ENCODE measurements at regions not wholly inside any gene's neighbourhood (a gene's known extent, or its start where the extent isn't known, plus 50 kb on each side); places are given as distances from the start of the nearest gene placed in this dataset.

DNA sequence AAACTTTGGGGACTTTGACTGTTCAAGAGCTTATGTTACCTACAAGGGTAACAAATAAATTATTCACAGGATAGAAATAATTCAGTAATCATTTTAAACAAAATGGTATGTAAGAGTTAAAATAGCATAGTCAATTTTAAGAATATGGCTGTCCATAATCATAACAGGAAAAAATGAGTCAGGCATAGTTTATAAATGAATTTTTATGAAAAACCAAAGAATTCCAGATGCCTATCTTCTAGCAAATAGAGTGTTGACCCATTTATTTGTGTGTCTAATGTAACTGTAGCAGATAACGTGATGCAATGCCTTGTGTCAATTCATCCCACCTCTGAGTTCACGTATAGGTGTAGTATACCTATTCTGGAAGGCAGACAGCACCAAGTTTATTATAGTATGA, 169.7 kb upstream of the CDH9 start:
- H3K36me3 ChIP-seq: no peaks in the 10 kb centered on the region
- H3K4me1 ChIP-seq: no peaks in the 10 kb centered on the region
- no peak for TF ChIP-seq POLR2A (IDR thresholded peaks at IDR 0.05)
- no peak for TF ChIP-seq POLR2AphosphoS5 (IDR thresholded peaks at IDR 0.05)
- TF ChIP-seq, protein P1, sequence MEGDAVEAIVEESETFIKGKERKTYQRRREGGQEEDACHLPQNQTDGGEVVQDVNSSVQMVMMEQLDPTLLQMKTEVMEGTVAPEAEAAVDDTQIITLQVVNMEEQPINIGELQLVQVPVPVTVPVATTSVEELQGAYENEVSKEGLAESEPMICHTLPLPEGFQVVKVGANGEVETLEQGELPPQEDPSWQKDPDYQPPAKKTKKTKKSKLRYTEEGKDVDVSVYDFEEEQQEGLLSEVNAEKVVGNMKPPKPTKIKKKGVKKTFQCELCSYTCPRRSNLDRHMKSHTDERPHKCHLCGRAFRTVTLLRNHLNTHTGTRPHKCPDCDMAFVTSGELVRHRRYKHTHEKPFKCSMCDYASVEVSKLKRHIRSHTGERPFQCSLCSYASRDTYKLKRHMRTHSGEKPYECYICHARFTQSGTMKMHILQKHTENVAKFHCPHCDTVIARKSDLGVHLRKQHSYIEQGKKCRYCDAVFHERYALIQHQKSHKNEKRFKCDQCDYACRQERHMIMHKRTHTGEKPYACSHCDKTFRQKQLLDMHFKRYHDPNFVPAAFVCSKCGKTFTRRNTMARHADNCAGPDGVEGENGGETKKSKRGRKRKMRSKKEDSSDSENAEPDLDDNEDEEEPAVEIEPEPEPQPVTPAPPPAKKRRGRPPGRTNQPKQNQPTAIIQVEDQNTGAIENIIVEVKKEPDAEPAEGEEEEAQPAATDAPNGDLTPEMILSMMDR (IDR thresholded peaks at IDR 0.05): no peak
- no peak for TF ChIP-seq EP300 (IDR thresholded peaks at IDR 0.05; ENCODE audit: low read depth)
- no peak overlapping the region for H3K27ac ChIP-seq
- no peak overlapping the region for H3K4me3 ChIP-seq
- DNase-seq: no peak
- in situ Hi-C loops (cut with MboI; ENCODE audit: low pct_ligation_motif_present in 1 of 4, low pct_unique_long_range_greater_than_20kb in 1 of 4, low sequenced_read_pairs in 3 of 4) (no loop called here), intact Hi-C loops (cut with DNase I; ENCODE audit: low total_unique reads) (no loop called here)
- WGBS, 2 donors (ENCODE audit: low coverage in 1 of 2): 43 to 81% methylated on average over 1 to 2 of the region's 2 CpGs
- H3K9me3 ChIP-seq: peaks cover 0 to 9% of the 10 kb centered on the region in 2 donors
- no peaks in the 10 kb centered on the region for H3K27me3 ChIP-seq

DNA sequence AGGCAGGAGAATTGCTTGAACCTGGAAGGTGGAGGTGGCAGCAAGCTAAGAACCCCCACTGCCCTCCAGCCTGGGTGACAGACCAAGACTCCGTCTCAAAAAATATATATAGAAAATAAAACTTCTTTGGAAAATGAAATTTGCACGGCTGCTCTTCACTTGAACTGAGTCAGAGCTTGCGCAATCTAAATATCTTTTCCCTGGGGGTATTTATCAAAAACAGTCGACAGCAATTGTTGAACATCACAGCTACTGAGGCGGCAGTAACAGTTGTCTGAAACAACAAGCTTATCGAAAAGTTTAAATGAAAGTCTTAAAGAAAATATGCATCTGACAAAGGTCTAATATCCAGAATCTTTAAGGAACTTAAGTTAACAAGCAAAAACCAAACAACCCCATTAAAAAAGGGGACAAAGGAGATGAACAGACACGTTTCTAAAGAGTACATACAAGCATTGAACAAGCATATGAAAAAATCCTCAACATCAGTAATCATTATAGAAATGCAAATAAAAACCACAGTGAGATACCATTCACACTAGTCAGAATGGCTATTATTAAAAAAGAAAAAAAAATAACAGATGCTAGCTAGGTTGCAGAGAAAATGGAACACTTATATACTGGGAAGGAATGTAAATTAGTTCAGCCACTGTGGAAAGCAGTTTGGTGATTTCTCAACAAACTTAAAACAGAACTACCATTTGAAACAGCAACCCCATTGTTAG, 153.6 kb upstream of the CDH9 start:
- no peaks in the 10 kb centered on the region for H3K27me3 ChIP-seq
- no peaks in the 10 kb centered on the region for H3K4me1 ChIP-seq
- no peaks in the 10 kb centered on the region for H3K36me3 ChIP-seq
- in situ Hi-C loops (cut with MboI; ENCODE audit: low pct_ligation_motif_present in 1 of 4, low pct_unique_long_range_greater_than_20kb in 1 of 4, low sequenced_read_pairs in 3 of 4) (no loop called here), intact Hi-C loops (cut with DNase I; ENCODE audit: low total_unique reads) (no loop called here)
- H3K4me3 ChIP-seq: no peak overlapping the region
- TF ChIP-seq, protein P1 (IDR thresholded peaks at IDR 0.05): no peak
- TF ChIP-seq EP300 (IDR thresholded peaks at IDR 0.05; ENCODE audit: low read depth) (no peak), POLR2AphosphoS5 (IDR thresholded peaks at IDR 0.05) (no peak), POLR2A (IDR thresholded peaks at IDR 0.05) (no peak)
- no peak for DNase-seq
- H3K9me3 ChIP-seq: peaks cover 7 to 8% of the 10 kb centered on the region in 2 donors
- no peak overlapping the region for H3K27ac ChIP-seq
- WGBS, 2 donors (ENCODE audit: low coverage in 1 of 2): 84 to 85% methylated on average over 6 to 7 of the region's 7 CpGs

DNA sequence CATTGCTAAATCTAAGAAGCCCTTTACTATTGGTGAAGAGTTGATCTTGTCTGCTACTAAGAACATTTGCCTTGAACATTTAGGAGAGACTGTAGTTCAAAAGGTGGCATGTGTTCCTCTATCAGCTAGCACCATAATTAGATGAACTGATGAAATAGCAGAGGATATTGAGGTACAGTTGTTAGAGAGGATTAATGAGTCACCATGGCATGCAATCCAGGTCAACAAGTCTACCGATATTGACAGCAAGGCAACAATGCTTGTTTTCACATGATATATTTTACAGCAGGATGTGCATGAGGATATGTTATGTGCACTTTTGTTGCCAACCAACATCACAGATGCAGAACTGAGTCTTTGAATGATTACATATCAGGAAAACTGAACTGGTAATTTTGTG, 134.3 kb upstream of the CDH9 start:
- Histone ChIP-seq H3K9me3 (no peaks in the 10 kb centered on the region), H3K27me3 (no peaks in the 10 kb centered on the region), H3K36me3 (no peaks in the 10 kb centered on the region), H3K4me3 (no peak overlapping the region), H3K27ac (no peak overlapping the region), H3K4me1 (no peaks in the 10 kb centered on the region)
- no peak for TF ChIP-seq POLR2A (IDR thresholded peaks at IDR 0.05)
- TF ChIP-seq, protein P1 (IDR thresholded peaks at IDR 0.05): no peak
- WGBS, 2 donors (ENCODE audit: low coverage in 1 of 2): 77 to 96% methylated on average over 1 of the region's 1 CpG
- intact Hi-C loops (cut with DNase I; ENCODE audit: low total_unique reads) (no loop called here), in situ Hi-C loops (cut with MboI; ENCODE audit: low pct_ligation_motif_present in 1 of 4, low pct_unique_long_range_greater_than_20kb in 1 of 4, low sequenced_read_pairs in 3 of 4) (no loop called here)
- no peak for DNase-seq

DNA sequence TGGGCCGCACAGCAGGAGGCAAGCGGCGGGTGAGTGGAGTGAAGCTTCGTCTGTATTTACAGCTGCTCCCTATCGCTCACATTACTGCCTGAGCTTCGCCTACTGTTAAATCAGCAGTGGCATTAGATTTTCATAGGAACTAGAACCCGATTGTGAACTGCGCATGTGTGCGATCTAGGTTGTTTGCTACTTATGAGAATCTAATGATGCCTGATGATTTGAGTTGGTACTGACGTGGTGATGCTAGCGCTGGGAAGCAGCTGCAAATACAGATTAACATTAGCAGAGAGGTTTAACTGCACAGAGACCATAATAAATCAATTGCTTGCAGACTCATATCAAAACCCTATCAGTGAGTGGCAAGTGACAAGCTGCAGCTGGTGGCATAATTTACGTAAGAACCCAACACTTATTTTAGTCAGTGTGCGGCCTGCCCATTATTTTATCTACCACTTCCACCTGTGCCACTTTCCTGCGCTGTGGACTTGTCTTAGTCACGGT, 133.4 kb upstream of the CDH9 start:
- DNase-seq: no peak
- Histone ChIP-seq H3K27me3 (no peaks in the 10 kb centered on the region), H3K4me3 (no peak overlapping the region), H3K36me3 (no peaks in the 10 kb centered on the region), H3K9me3 (no peaks in the 10 kb centered on the region), H3K27ac (no peak overlapping the region), H3K4me1 (no peaks in the 10 kb centered on the region)
- TF ChIP-seq POLR2AphosphoS5 (IDR thresholded peaks at IDR 0.05): no peak
- TF ChIP-seq, protein P1 (IDR thresholded peaks at IDR 0.05): no peak
- TF ChIP-seq EP300 (IDR thresholded peaks at IDR 0.05; ENCODE audit: low read depth): no peak
- no peak for TF ChIP-seq POLR2A (IDR thresholded peaks at IDR 0.05)
- WGBS, 2 donors (ENCODE audit: low coverage in 1 of 2): 81 to 88% methylated on average over 15 of the region's 15 CpGs
- in situ Hi-C loops (cut with MboI; ENCODE audit: low pct_ligation_motif_present in 1 of 4, low pct_unique_long_range_greater_than_20kb in 1 of 4, low sequenced_read_pairs in 3 of 4) (no loop called here), intact Hi-C loops (cut with DNase I; ENCODE audit: low total_unique reads) (no loop called here)
